GM23338 (cell line): ENCODE measurements at regions not wholly inside any gene's neighbourhood (a gene's known extent, or its start where the extent isn't known, plus 50 kb on each side); places are given as distances from the start of the nearest gene placed in this dataset.

ENCODE experiments used
- ATAC-seq: fragments of 200-7000 bp; cut with Tn5 transposase; 3 replicates; pipeline ENCODE4 v1.9.1; 2020
- DNase-seq: peaks from one replicate; pipeline ENCODE4 v3.0.0-alpha.2; 2015; ENCODE audit warnings: low spot score
- H2AFZ ChIP-seq: fragments of 200-600 bp; sonication (generic); 2 replicates; pipeline ENCODE4 v1.8.0; 2016; ENCODE audit warnings: antibody characterized with exemption, mild to moderate bottlenecking, moderate library complexity
- H3F3A ChIP-seq: fragments of 200-600 bp; sonication (generic); replicated peaks from 2 replicates; pipeline ENCODE4 v1.8.0; 2017; ENCODE audit warnings: antibody characterized with exemption, mixed run types, low read depth
- H3K27ac ChIP-seq: fragments of 200-600 bp; sonication (generic); 2 replicates; pipeline ENCODE4 v1.6.1; 2016; ENCODE audit warnings: low read depth
- H3K27me3 ChIP-seq: fragments of 200-600 bp; sonication (generic); 2 replicates; pipeline ENCODE4 v1.8.0; 2016; ENCODE audit warnings: mild to moderate bottlenecking, mixed run types, moderate library complexity; ENCODE audit not compliant: insufficient read depth
- H3K36me3 ChIP-seq: fragments of 200-600 bp; sonication (generic); 2 replicates; pipeline ENCODE4 v1.8.0; 2016; ENCODE audit warnings: mild to moderate bottlenecking; ENCODE audit not compliant: insufficient read depth
- H3K4me1 ChIP-seq: fragments of 200-600 bp; sonication (generic); 2 replicates; pipeline ENCODE4 v1.8.0; 2016; ENCODE audit warnings: mild to moderate bottlenecking, moderate library complexity; ENCODE audit not compliant: insufficient read depth
- H3K4me2 ChIP-seq: fragments of 200-600 bp; sonication (generic); 2 replicates; pipeline ENCODE4 v1.7.1; 2017; ENCODE audit warnings: mixed run types
- H3K4me3 ChIP-seq: fragments of 200-600 bp; sonication (generic); 2 replicates; pipeline ENCODE4 v1.6.1; 2016; ENCODE audit warnings: mixed run types
- H3K79me2 ChIP-seq: fragments of 200-600 bp; sonication (generic); replicated peaks from 2 replicates; pipeline ENCODE4 v1.8.0; 2017; ENCODE audit warnings: mild to moderate bottlenecking; ENCODE audit not compliant: insufficient read depth
- H3K9me2 ChIP-seq: fragments of 200-600 bp; sonication (generic); 2 replicates; pipeline ENCODE4 v1.8.0; 2017; ENCODE audit not compliant: insufficient read depth
- H4K20me1 ChIP-seq: fragments of 200-600 bp; sonication (generic); replicated peaks from 2 replicates; pipeline ENCODE4 v1.8.0; 2017; ENCODE audit warnings: mild to moderate bottlenecking; ENCODE audit not compliant: insufficient read depth
- H3K27ac Mint-ChIP-seq: 2 replicates; pipeline ENCODE4 v1.8.0; 2020; ENCODE audit warnings: inconsistent platforms, mild to moderate bottlenecking, moderate library complexity, mixed read lengths
- H3K27me3 Mint-ChIP-seq: 3 replicates; pipeline ENCODE4 v1.8.0; 2022; ENCODE audit warnings: low read depth, mild to moderate bottlenecking, moderate library complexity, mixed read lengths, inconsistent platforms; ENCODE audit not compliant: insufficient read depth, poor library complexity
- H3K36me3 Mint-ChIP-seq: 3 replicates; pipeline ENCODE4 v1.8.0; 2021; ENCODE audit warnings: low read depth, mild to moderate bottlenecking, inconsistent platforms, moderate library complexity, mixed read lengths
- H3K4me1 Mint-ChIP-seq: 3 replicates; pipeline ENCODE4 v1.8.0; 2020; ENCODE audit warnings: mild to moderate bottlenecking, inconsistent platforms, mixed read lengths
- H3K4me3 Mint-ChIP-seq: 3 replicates; pipeline ENCODE4 v1.8.0; 2021; ENCODE audit warnings: moderate library complexity, mild to moderate bottlenecking, inconsistent platforms, mixed read lengths
- H3K9me3 Mint-ChIP-seq: 3 replicates; pipeline ENCODE4 v1.8.0; 2020; ENCODE audit warnings: moderate library complexity, mild to moderate bottlenecking, inconsistent platforms, mixed read lengths
- CREB1 ChIP-seq: fragments of 250-450 bp; sonication (Bioruptor Pico); IDR thresholded peaks from 2 replicates; pipeline ENCODE4 v1.5.0; 2020; ENCODE audit warnings: low read depth, mild to moderate bottlenecking, moderate library complexity
- CTCF ChIP-seq, 2 experiments: fragments of 200-600 bp in 1 of 2; sonication (generic) in 1 of 2; conservative IDR thresholded peaks; 2 replicates each; pipeline versions ENCODE4 v1.5.1 to v1.6.1; 2016 to 2017; ENCODE audit warnings: antibody characterized with exemption in 2 of 2, low read depth in 2 of 2, mild to moderate bottlenecking in 2 of 2, moderate library complexity in 1 of 2
- EZH2 ChIP-seq: fragments of 200-600 bp; sonication (generic); IDR thresholded peaks from one replicate; pipeline ENCODE4 v1.8.0; 2017; ENCODE audit warnings: antibody characterized with exemption, mild to moderate bottlenecking, low read depth; ENCODE audit not compliant: unreplicated experiment
- EZH2phosphoT487 ChIP-seq: fragments of 200-600 bp; sonication (generic); IDR thresholded peaks from one replicate; pipeline ENCODE4 v1.8.1; 2018; ENCODE audit warnings: antibody characterized with exemption; ENCODE audit not compliant: unreplicated experiment
- JUNB ChIP-seq: IDR thresholded peaks from one replicate; pipeline ENCODE4 v1.6.1; 2016; ENCODE audit warnings: antibody characterized with exemption; ENCODE audit not compliant: unreplicated experiment
- NANOG ChIP-seq: IDR thresholded peaks from 2 replicates; pipeline ENCODE4 v1.6.1; 2016; ENCODE audit warnings: antibody characterized with exemption, borderline replicate concordance
- POLR2AphosphoS5 ChIP-seq: IDR thresholded peaks from 2 replicates; pipeline ENCODE4 v1.6.1; 2016; ENCODE audit warnings: antibody characterized with exemption, low read depth
- REST ChIP-seq: IDR thresholded peaks from one replicate; pipeline ENCODE4 v1.6.1; 2018; ENCODE audit warnings: antibody characterized with exemption; ENCODE audit not compliant: unreplicated experiment
- STAT1 ChIP-seq: IDR thresholded peaks from one replicate; pipeline ENCODE4 v1.6.1; 2016; ENCODE audit warnings: antibody characterized with exemption; ENCODE audit not compliant: unreplicated experiment
- ZNF114 ChIP-seq: fragments of 250-450 bp; sonication (Bioruptor Pico); IDR thresholded peaks from 2 replicates; pipeline ENCODE4 v1.5.0; 2020; ENCODE audit warnings: mild to moderate bottlenecking, moderate library complexity
- ZNF331 ChIP-seq: fragments of 250-450 bp; sonication (Bioruptor Pico); IDR thresholded peaks from 2 replicates; pipeline ENCODE4 v1.5.0; 2020; ENCODE audit warnings: low read depth, mild to moderate bottlenecking, moderate library complexity
- ZNF462 ChIP-seq: fragments of 250-450 bp; sonication (Bioruptor Pico); IDR thresholded peaks from 2 replicates; pipeline ENCODE4 v1.5.0; 2020; ENCODE audit warnings: mild to moderate bottlenecking, moderate library complexity

GRCh38 chr10:83083831-83084230 is 1055.5 kb upstream of the GHITM start (continued):
- no peak for TF ChIP-seq CREB1 (CRISPR knock-in tag)
- TF ChIP-seq ZNF114 (CRISPR knock-in tag), result no peak
- no peak for TF ChIP-seq NANOG
- TF ChIP-seq STAT1, result no peak
- no peak for TF ChIP-seq EZH2
- no peak for TF ChIP-seq CTCF (conservative IDR thresholded peaks at IDR 0.05; ENCODE audit: low read depth in 2 of 2)
- no peak for TF ChIP-seq POLR2AphosphoS5

DNA sequence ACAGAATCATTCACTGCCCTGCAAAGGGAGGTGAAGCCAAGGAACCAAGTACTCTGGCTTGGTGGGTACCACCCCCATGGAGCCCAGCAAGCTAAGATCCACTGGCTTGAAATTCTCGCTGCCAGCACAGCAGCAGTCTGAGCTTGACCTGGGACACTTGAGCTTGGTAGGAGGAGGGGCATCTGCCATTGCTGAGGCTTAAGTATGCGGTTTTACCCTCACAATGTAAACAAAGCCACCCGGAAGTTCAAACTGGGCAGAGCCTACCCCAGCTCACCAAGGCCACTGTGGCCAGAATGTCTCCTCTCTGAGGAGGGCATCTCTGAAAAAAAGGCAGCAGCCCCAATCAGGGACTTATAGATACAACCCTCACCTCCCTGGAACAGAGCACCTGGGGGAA is 1050.0 kb upstream of the GHITM start:
- Mint-ChIP-seq H3K4me1 (peaks cover 5% of the 10 kb centered on the region; the same call in 1 of the 3 replicates), H3K27me3 (peaks cover 5% of the 10 kb centered on the region), H3K9me3 (no peaks in the 10 kb centered on the region; the same call in 2 of the 3 replicates), H3K27ac (no peak overlapping the region), H3K36me3 (no peaks in the 10 kb centered on the region; the same call in 2 of the 3 replicates), H3K4me3 (no peak overlapping the region)
- no peaks in the 10 kb centered on the region for H4K20me1 ChIP-seq
- H3K36me3 ChIP-seq, result no peaks in the 10 kb centered on the region
- no peak overlapping the region for H3K4me3 ChIP-seq
- DNase-seq (no peak), ATAC-seq (no peak)
- H3K79me2 ChIP-seq, result no peaks in the 10 kb centered on the region
- no peak overlapping the region for H3K27ac ChIP-seq
- no peaks in the 10 kb centered on the region for H3K4me1 ChIP-seq
- no peak overlapping the region for H3K4me2 ChIP-seq
- H3K27me3 ChIP-seq, result no peaks in the 10 kb centered on the region
- no peak overlapping the region for H2AFZ ChIP-seq
- H3K9me2 ChIP-seq, result peaks cover 9% of the 10 kb centered on the region; the same call in 1 of the 2 replicates
- H3F3A ChIP-seq, result no peaks in the 10 kb centered on the region
- TF ChIP-seq CREB1 (CRISPR knock-in tag), result no peak
- TF ChIP-seq NANOG, result no peak
- no peak for TF ChIP-seq JUNB
- no peak for TF ChIP-seq ZNF331 (CRISPR knock-in tag)
- no peak for TF ChIP-seq POLR2AphosphoS5
- no peak for TF ChIP-seq EZH2
- no peak for TF ChIP-seq STAT1
- TF ChIP-seq ZNF462, result no peak
- TF ChIP-seq REST, result no peak
- TF ChIP-seq ZNF114 (CRISPR knock-in tag), result no peak
- no peak for TF ChIP-seq EZH2phosphoT487
